Uterus (tissue), 2 donors: ENCODE measurements at regions not wholly inside any gene's neighbourhood (a gene's known extent, or its start where the extent isn't known, plus 50 kb on each side); places are given as distances from the start of the nearest gene placed in this dataset.

ENCODE experiments used
- CTCF ChIP-seq, 4 experiments: fragments of 200-600 bp in 2 of 4; fragments of 450-650 bp in 2 of 4; sonication (generic) in 2 of 4; IDR thresholded peaks; one replicate each; pipeline ENCODE4 v1.5.1; 2016 to 2019; ENCODE audit warnings: antibody characterized with exemption in 4 of 4, mild to moderate bottlenecking in 2 of 4, moderate library complexity in 1 of 4
- POLR2A ChIP-seq, 2 donors: fragments of 450-650 bp; IDR thresholded peaks; one replicate each; pipeline ENCODE4 v1.6.1; 2016; ENCODE audit warnings: antibody characterized with exemption in 2 of 2, mild to moderate bottlenecking in 1 of 2, moderate library complexity in 1 of 2

- TF ChIP-seq POLR2A (IDR thresholded peaks at IDR 0.05) = no peak
- TF ChIP-seq CTCF (IDR thresholded peaks at IDR 0.05) = no peak
These were observed 98.4 kb downstream of the SCG2 start for GRCh38 chr2:223503746-223504145.
